GM23248 (cell line): ENCODE measurements at regions not wholly inside any gene's neighbourhood (a gene's known extent, or its start where the extent isn't known, plus 50 kb on each side); places are given as distances from the start of the nearest gene placed in this dataset.

ENCODE experiments used
- DNase-seq: peaks from one replicate; pipeline ENCODE4 v3.0.0-alpha.2; 2015
- H2AFZ ChIP-seq: fragments of 200-600 bp; sonication (generic); 2 replicates; pipeline ENCODE4 v1.6.1; 2016; ENCODE audit warnings: antibody characterized with exemption
- H3F3A ChIP-seq: fragments of 200-600 bp; sonication (generic); 2 replicates; pipeline ENCODE4 v1.6.1; 2016; ENCODE audit warnings: mild to moderate bottlenecking, antibody characterized with exemption, mixed run types; ENCODE audit not compliant: insufficient read depth
- H3K27ac ChIP-seq: fragments of 200-600 bp; sonication (generic); 2 replicates; pipeline ENCODE4 v1.5.1; 2016; ENCODE audit warnings: mild to moderate bottlenecking
- H3K27me3 ChIP-seq: fragments of 200-600 bp; sonication (generic); replicated peaks from 2 replicates; pipeline ENCODE4 v1.6.1; 2016; ENCODE audit warnings: mild to moderate bottlenecking; ENCODE audit not compliant: insufficient read depth
- H3K36me3 ChIP-seq: fragments of 200-600 bp; sonication (generic); 2 replicates; pipeline ENCODE4 v1.6.1; 2016; ENCODE audit warnings: low read depth, mild to moderate bottlenecking
- H3K4me1 ChIP-seq: fragments of 200-600 bp; sonication (generic); 2 replicates; pipeline ENCODE4 v1.6.1; 2016; ENCODE audit warnings: mild to moderate bottlenecking; ENCODE audit not compliant: insufficient read depth
- H3K4me2 ChIP-seq: fragments of 200-600 bp; sonication (generic); one replicate; pipeline ENCODE4 v1.6.1; 2016; ENCODE audit warnings: mild to moderate bottlenecking; ENCODE audit not compliant: unreplicated experiment
- H3K4me3 ChIP-seq: fragments of 200-600 bp; sonication (generic); 2 replicates; pipeline ENCODE4 v1.5.1; 2016; ENCODE audit warnings: mild to moderate bottlenecking
- H3K79me2 ChIP-seq: fragments of 200-600 bp; sonication (generic); 2 replicates; pipeline ENCODE4 v1.6.1; 2016; ENCODE audit warnings: mild to moderate bottlenecking; ENCODE audit not compliant: insufficient read depth
- H3K9ac ChIP-seq: fragments of 200-600 bp; sonication (generic); 2 replicates; pipeline ENCODE4 v1.6.1; 2016; ENCODE audit warnings: mild to moderate bottlenecking
- H3K9me2 ChIP-seq: fragments of 200-600 bp; sonication (generic); 2 replicates; pipeline ENCODE4 v1.6.1; 2016; ENCODE audit warnings: mixed run types, mild to moderate bottlenecking, moderate library complexity; ENCODE audit not compliant: insufficient read depth
- H3K9me3 ChIP-seq: fragments of 200-600 bp; sonication (generic); one replicate; pipeline ENCODE4 v1.6.1; 2017; ENCODE audit warnings: low read depth
- H4K20me1 ChIP-seq: fragments of 200-600 bp; sonication (generic); 2 replicates; pipeline ENCODE4 v1.6.0; 2016; ENCODE audit not compliant: insufficient read depth
- EZH2 ChIP-seq: fragments of 200-600 bp; sonication (generic); IDR thresholded peaks from 2 replicates; pipeline ENCODE4 v1.6.1; 2018; ENCODE audit warnings: antibody characterized with exemption, mild to moderate bottlenecking; ENCODE audit not compliant: insufficient read depth, poor library complexity, severe bottlenecking
- EZH2phosphoT487 ChIP-seq: fragments of 200-600 bp; sonication (generic); IDR thresholded peaks from 2 replicates; pipeline ENCODE4 v1.6.1; 2018; ENCODE audit warnings: antibody characterized with exemption, moderate library complexity, mild to moderate bottlenecking, low read depth; ENCODE audit not compliant: insufficient read depth
- WGBS, 2 experiments: methylation state at CpG; one replicate each; pipeline ENCODE4 v1.1.6; 2015 to 2017; ENCODE audit warnings: low lambda C conversion rate in 2 of 2, low coverage in 1 of 2; ENCODE audit errors: missing lambda C conversion rate in 2 of 2; 5-methylcytosine and 5-hydroxymethylcytosine counted together
- in situ Hi-C: fragments of 300-500 bp; cut with MboI; formaldehyde crosslinking; loops from 2 replicates; pipeline ENCODE4 v1.15.0; 2020

GRCh38 chr4:111449657-111450056 lies 695.6 kb upstream of the FAM241A start:
- in situ Hi-C loops, result no loop called here
- Histone ChIP-seq H3K27me3 (no peaks in the 10 kb centered on the region), H3K4me3 (no peak overlapping the region), H2AFZ (peak overlapping the region; percentile 35; the same call in 1 of the 2 replicates), H3K79me2 (no peaks in the 10 kb centered on the region), H3F3A (no peaks in the 10 kb centered on the region), H3K27ac (no peak overlapping the region), H3K9ac (no peak overlapping the region), H3K4me2 (no peak overlapping the region), H4K20me1 (no peaks in the 10 kb centered on the region), H3K36me3 (no peaks in the 10 kb centered on the region), H3K4me1 (no peaks in the 10 kb centered on the region), H3K9me2 (no peaks in the 10 kb centered on the region), H3K9me3 (no peaks in the 10 kb centered on the region)
- TF ChIP-seq EZH2, result no peak
- no peak for TF ChIP-seq EZH2phosphoT487
- WGBS, 2 experiments, result 80 to 98% methylated on average over 1 of the region's 1 CpG
- no peak for DNase-seq

GRCh38 chr4:111450867-111451266 lies 694.4 kb upstream of the FAM241A start:
- no peaks in the 10 kb centered on the region for H3K9me3 ChIP-seq
- in situ Hi-C loops, result no loop called here
- H3K4me3 ChIP-seq, result no peak overlapping the region
- no peaks in the 10 kb centered on the region for H3K4me1 ChIP-seq
- no peaks in the 10 kb centered on the region for H3K79me2 ChIP-seq
- no peak overlapping the region for H3K9ac ChIP-seq
- H3F3A ChIP-seq, result no peaks in the 10 kb centered on the region
- TF ChIP-seq EZH2, result no peak
- no peak for TF ChIP-seq EZH2phosphoT487
- no peaks in the 10 kb centered on the region for H3K9me2 ChIP-seq
- DNase-seq, result peak; percentile 15
- no peaks in the 10 kb centered on the region for H3K36me3 ChIP-seq
- no peaks in the 10 kb centered on the region for H3K27me3 ChIP-seq
- no peak overlapping the region for H2AFZ ChIP-seq
- no peaks in the 10 kb centered on the region for H4K20me1 ChIP-seq
- H3K4me2 ChIP-seq, result no peak overlapping the region
- H3K27ac ChIP-seq, result no peak overlapping the region

GRCh38 chr4:111453216-111453615 lies 692.0 kb upstream of the FAM241A start:
- Histone ChIP-seq H3F3A (no peaks in the 10 kb centered on the region), H2AFZ (no peak overlapping the region), H3K9me3 (no peaks in the 10 kb centered on the region), H3K4me1 (no peaks in the 10 kb centered on the region), H4K20me1 (no peaks in the 10 kb centered on the region), H3K9ac (no peak overlapping the region), H3K4me2 (no peak overlapping the region), H3K9me2 (no peaks in the 10 kb centered on the region), H3K36me3 (no peaks in the 10 kb centered on the region), H3K27me3 (no peaks in the 10 kb centered on the region), H3K4me3 (no peak overlapping the region), H3K79me2 (no peaks in the 10 kb centered on the region), H3K27ac (no peak overlapping the region)
- no peak for TF ChIP-seq EZH2phosphoT487
- no peak for TF ChIP-seq EZH2
- in situ Hi-C loops, result no loop called here
- DNase-seq, result no peak

- DNase-seq, result peak; percentile 9
- H3K27me3 ChIP-seq, result no peaks in the 10 kb centered on the region
- no peaks in the 10 kb centered on the region for H3K36me3 ChIP-seq
- no peaks in the 10 kb centered on the region for H3K79me2 ChIP-seq
- H3K4me1 ChIP-seq, result no peaks in the 10 kb centered on the region
- H3K9me3 ChIP-seq, result no peaks in the 10 kb centered on the region
- no peak overlapping the region for H3K4me2 ChIP-seq
- no peaks in the 10 kb centered on the region for H4K20me1 ChIP-seq
- no peak overlapping the region for H3K9ac ChIP-seq
- H3F3A ChIP-seq, result no peaks in the 10 kb centered on the region
- no peak overlapping the region for H3K27ac ChIP-seq
- in situ Hi-C loops, result no loop called here
- TF ChIP-seq EZH2phosphoT487 (no peak), EZH2 (no peak)
- H3K9me2 ChIP-seq, result no peaks in the 10 kb centered on the region
- H2AFZ ChIP-seq, result no peak overlapping the region
- H3K4me3 ChIP-seq, result no peak overlapping the region
- 84% methylated on average over 4 of the region's 4 CpGs for WGBS, 2 experiments
Observed at GRCh38 chr4:111454961-111455360, 690.3 kb upstream of the FAM241A start.
